GM19238 (cell line): ENCODE measurements at regions not wholly inside any gene's neighbourhood (a gene's known extent, or its start where the extent isn't known, plus 50 kb on each side); places are given as distances from the start of the nearest gene placed in this dataset.

Experiments used
- DNase-seq: peaks from one replicate; pipeline ENCODE4 v3.0.0; 2011; ENCODE audit warnings: low spot score; ENCODE audit not compliant: insufficient read length

DNA sequence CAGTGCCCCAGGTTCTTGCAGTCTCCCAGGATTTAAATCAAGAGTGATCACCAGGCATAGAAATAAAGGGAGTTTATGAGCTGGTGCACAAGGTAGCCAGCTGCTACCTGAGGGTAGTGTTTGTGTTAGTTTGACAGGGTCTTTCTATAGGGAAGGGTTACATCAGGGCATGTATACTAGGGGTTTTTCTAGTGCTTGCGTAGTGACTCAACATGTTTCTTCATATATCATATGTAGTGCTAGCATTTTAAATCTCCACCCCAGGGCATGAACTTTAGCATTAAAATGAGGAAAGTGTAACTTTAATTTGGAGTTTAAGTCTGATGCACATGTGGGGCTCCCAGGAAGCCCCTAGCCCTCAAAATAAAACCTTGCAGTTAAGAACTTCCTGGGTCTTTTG is 86.5 kb upstream of the TNR start:
- no peak for DNase-seq

DNA sequence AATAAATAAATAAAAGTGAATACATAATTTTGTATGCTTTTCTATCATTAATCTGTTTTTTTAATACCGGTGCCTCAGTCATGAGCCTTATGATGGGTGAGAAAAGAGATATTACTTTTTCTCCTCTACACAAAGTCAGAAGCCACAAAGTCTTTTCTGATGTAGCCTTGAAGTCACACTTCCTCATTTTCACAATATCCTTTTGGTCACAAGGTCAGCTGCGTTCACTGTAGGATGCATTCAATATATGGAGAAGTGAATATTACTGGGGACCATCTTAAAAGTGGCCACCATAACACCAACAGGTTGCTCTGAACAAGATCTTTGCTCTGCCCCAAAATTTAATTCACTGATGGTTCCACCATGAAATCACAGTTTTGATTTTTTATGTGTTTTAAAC is 83.3 kb upstream of the TNR start:
- DNase-seq, result no peak

DNA sequence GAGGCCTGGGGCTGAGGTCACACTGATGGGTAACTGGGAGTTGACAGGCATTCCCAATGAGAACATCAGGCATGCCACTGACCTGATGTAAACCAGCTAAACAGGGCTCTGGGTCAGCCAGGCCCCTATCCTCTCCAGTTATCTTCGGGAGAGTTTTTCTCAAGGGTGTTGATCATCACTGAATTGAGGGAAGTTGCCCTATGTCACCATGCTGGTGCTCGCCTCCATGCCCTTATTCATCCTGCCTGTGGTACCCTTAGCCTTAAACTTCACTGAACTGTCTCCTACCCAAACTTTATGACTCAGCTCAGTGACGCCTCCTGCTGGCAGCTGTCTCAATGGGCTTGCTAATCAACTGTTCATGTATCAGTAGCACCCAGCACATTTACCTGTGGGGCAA is 80.7 kb upstream of the TNR start:
- no peak for DNase-seq

DNA sequence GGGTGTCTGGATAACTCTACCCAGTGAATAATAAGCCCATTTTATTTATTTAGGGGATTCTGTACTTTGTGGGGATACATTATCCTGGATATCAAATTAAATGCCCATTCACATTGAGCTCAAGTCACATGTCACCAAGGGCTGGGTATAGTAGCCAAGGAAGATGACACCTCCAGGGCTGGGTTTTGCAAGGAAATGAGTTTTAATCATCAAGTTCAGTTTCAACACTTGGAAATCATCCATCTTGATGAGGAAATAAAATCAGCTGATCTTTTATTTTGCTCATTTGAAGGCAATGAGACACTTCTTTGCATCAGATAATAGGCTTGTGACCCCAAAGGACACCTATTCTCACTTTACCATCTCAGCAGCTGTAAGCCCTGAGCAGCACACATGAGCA is 80.0 kb upstream of the TNR start:
- no peak for DNase-seq

DNA sequence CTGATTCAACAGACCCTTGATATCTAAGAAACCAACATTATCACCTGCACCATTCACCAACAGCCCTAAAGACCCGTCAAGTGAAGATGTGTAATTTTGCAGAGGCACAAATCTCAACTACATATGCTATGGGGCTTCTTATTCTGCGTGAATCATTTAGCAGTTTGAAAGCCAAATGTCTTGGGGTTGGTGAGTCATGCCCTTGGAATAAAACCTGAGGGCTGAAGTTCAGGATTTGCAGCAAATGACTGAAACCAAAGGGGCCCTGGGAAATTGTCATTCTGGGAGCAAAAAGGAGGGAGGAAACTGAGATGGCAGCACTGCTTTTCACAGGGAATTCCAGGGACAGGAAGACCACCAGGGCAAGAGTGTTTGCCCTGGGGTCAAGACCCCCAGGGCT is 79.2 kb upstream of the TNR start:
- DNase-seq, result no peak

DNA sequence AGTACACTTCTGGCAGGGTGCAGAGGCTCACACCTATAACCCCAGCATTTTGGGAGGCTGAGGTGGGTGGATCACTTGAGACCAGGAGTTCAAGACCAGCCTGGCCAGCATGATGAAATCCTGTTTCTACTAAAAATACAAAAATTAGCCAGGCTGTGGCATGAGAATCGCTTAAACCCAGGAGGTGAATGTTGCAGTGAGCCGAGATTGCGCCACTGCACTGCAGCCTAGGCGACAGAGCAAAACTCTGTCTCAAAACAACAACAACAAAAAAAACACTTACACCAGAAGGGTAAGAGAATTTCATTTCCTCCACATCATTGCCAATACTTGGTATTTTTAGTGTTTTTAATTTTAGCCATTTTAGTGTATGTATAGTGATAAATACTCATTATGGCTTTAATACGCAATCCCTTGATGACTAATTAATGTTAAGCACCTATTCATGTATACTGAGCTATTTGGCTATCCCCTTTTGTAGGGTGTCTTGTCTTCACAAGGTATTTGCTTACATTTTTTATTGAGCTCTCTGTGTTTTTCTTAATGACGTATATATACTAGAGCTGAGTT is 77.1 kb upstream of the TNR start:
- no peak for DNase-seq

DNA sequence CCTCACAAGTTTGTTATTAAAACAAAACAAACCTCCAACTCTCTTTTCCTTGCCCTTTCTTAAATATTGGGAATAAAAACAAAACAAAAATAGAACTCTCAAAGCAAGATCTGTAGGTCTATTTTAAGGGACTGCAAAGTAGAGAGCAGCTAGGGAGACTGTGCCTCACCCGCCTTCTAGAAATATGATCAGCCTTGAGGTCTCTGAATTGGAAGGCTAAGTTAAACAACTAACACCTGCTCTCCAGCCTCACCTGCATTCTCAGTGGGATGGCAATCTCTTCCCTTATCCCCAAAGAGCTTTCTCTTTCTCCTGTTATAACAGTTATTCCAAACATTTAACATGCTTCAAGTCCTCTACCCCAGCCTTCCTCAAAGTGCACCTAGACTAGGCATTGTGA is 75.5 kb upstream of the TNR start:
- no peak for DNase-seq

DNA sequence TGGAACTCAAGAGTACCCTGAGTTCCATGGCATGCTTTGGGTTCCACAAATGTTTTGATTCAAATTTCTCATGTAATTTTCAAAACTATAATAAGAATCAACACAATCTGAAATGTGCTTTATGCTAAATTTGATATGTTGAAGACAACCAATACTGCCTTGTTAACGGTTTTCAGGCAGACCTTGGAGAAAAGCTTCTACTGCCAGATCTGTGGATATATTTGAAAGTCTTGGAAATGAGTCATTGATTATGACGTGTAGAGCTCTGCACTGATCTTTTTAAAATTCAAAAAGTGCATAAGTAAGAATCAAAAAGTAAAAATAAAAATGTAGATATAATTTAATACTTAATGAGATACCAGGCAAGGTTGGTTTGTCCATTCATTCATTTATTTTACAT is 74.0 kb upstream of the TNR start:
- no peak for DNase-seq

DNA sequence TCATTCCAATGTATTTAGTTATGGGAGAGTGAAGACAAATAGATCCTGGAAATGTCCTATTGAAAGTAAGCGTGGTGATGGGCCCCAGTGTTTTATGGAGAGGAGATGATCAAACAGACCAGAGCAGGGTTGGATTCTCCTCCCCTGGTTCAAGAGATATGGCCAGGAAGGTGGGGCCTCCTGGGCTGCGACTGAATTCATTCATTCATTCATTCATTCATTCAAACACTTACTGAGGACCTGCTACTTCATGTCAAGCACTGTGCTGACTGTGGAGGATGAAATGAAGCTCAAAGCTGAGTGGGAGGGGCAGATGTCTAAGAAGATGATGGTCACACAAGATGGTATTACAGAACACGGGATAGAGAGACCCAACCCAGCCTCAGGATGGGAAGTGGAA is 71.5 kb upstream of the TNR start:
- no peak for DNase-seq

DNA sequence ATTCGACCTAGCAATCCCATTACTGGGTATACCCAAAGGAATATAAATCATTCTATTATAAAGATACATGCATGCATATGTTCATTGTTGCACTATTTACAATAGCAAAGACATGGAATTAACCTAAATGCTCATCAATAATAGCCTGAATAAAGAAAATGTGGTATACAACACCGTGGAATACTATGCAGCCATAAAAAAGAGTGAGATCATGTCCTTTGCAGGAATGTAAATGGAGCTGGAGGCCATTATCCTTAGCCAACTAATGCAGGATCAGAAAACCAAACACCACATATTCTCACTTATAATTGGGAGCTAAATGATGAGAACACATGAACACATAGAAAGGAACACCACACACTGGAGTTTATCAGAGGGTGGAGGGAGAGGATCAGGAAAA is 69.5 kb upstream of the TNR start:
- no peak for DNase-seq

DNA sequence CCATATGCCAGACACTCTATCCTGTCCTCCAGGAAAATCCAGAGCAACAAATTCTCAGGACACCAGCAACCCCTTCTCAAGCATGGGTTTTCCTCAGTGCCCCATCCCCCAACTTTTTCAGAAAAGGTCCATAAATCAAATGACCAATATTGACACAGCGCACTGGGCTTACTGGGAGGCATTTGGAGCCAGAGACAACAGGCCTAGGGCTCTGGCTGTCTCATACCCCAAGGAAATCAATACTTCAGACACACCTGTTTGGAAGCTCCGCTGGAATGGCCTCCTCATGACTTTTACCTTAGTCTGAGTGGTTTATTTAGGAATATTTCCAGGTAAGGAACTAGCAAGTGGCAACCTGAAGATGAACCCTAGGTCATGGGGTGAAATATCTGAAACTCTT is 66.9 kb upstream of the TNR start:
- no peak for DNase-seq

DNA sequence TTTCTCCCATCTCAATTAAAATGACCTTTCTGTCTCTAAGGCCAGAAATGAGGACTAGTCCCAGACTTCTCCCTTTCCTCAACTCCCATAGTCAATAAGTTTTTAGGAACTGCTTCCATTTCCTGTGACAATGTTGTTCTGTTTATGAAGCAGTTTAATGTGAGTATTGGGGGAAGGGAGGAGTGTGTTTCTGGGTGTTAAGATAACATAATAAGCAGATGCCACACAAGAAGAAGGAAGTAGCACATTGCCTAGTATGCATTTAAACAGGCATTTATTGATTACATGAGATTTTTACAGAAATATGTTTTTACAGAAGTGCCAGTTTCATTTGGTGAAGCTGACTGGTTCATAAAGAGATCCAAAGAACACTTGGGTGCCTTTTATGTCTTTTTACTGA is 65.6 kb upstream of the TNR start:
- no peak for DNase-seq

DNA sequence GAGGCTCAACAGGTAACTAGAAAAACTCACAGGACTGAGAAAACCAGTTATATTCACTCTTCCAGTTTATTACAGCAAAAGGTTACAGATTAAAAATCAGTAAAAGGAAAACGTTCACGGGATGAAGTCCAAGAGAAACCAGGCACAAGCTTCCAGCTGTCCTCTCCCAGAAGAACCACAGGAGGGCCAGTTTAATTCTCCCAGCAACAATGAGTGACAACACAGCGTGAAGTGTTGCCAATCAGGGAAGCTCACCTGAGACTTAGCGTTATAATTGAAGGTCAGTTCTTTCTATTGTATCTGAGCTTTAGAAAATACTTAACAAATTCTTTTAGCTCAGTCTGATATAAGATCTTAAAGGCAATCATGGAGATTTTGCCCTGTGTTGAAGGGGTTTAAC is 65.2 kb upstream of the TNR start:
- DNase-seq, result no peak

DNA sequence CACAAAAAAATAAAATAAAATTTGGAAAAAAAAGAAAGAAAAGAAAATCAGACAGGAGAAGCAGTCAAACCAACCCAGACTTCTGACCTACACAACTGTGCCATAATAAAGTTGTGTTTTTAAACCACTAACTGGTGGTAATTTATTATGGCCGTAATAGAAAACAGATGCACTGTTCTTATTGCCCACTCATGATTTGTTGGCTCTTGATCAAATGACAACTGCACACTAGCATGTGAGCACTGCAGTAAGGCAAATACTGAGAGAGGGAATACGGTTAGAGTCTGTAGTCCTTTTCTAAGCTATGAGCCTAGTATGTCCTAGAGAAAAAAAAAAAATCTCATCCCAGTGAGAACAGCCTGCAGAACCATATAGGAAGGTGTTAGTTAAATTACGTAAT is 61.2 kb upstream of the TNR start:
- no peak for DNase-seq

DNA sequence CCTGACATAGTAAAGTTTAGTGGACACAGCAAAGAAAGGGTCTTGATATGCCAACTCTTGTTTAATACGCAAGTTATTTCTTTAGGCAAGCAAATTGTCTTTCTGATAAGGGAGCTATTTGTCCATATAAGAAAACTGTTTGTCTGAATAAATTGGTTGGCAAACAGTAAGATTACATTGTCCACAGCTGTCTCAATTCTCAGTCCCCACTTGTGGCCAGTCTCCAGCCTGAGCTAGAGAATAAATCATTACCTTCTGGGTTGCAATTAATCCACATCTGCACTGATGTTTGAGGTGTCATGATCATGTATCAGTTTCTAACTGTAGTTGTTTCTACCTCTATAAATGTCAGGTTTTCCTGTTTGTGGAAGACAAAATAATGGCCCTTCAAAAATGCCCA is 60.0 kb upstream of the TNR start:
- no peak for DNase-seq

DNA sequence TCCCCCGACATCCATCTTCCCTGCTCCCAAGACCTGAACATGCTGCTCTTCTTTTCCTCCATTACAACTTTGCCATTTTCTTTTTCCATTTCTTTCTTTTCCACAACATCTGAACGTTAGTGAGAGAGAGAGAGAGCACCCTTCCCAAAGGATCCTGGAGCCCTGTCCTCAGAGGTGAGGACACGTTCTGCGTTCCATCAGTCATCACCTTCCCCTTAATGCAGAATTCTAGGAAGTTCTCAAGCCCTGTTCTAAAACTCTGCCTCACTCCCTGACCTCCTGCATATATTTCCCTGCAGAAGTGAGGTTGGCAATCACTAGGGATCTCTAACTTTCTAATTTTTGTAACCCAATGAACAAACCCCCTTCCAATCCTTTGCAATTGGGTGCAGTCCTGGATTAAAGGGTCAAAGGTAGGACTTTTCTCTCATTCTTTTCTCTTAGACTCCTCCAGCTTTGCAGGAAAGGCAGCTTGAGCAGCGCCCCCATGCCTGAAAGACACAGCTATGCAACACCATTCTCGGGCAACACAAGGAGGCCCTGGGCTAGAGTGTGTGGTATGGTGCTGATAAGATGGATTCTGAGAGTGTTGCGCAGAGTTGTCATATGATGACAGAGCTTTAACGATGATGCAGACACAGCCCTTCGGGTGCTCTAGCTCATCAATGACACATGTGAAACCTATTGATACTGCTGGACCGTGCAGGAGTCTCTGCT is 59.2 kb upstream of the TNR start:
- no peak for DNase-seq

DNA sequence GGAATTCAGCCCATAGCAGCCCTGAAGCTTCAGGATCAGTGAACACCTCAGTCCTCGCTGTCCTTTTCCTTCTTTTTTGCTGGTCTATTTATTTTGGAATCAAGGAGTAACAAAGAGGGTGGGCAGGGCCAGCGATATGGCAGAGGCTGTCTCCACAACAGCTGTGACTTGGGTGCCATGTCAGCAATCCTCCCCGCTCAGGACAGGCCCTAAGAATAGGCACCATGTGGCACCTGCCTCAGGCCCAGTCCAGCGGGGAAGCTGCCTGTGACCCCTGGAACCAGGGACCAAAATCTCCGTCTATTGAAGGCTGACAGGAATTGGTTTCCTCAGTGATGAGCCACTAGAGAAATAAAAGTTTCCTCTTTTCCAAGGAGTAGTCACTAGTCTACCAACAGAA is 58.6 kb upstream of the TNR start:
- DNase-seq, result no peak

DNA sequence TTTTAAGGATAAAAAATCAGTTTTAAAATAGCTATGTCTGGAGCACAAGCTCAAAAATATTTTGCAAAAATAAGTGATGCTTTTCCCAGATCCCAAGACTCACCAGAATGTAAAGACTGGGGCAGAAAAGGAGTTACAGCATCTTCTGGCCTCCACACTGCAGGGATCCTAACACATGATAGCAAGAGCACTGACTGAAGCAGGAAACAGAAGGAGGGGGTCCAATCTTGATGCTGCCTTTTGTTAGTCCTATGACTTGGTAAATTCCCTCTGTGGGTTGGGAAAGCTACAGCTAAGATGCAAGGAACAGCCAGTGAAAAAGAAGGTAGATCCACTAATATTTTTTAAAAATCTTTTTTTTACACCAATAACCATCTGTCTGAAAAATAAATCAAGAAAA is 54.2 kb upstream of the TNR start:
- no peak for DNase-seq

DNA sequence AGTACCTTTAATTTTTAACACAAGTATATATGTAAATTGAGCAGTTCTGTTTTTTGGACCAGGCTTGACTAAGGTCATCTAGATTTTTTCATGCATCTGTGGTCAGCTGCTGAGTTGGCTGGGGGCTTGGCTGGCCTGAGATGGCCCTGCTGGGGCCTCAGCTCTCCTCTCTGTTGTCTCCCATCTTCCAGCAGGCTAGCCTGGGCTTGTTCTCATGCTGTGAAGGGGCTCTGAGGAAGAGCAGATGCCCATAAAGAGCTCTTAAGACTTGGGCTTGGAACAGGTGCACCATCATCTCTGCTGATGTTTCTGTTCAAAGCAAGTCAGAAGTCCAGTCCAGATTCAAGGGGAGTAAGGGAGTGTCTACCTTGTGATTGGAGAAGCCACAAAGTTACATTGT is 51.2 kb upstream of the TNR start:
- no peak for DNase-seq

DNA sequence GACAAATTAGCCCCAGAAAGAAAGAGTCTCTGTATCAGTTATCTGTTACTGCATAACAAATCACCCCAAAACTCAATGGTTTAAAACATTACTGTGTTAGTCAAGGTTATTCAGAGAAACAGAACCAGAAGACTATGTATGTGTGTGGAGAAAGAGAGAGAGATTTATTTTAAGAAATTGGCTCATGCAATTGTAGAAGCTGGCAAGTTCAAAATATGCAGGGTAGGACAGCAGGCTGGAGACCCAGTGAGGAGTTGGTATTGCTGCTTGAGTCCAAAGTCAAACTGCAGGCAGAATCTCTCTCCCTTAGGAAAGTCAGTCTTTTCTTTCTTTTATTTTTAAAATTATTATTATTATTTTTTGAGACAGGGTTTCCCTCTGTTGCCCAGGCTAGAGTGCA is 50.2 kb upstream of the TNR start:
- no peak for DNase-seq
